SK-N-SH treated with all-trans-retinoic acid at 6 μM for 48 hours (cell line): ENCODE measurements at regions not wholly inside any gene's neighbourhood (a gene's known extent, or its start where the extent isn't known, plus 50 kb on each side); places are given as distances from the start of the nearest gene placed in this dataset.

Source experiments
- PATZ1 ChIP-seq: fragments of 250-450 bp; sonication (Bioruptor Pico); IDR thresholded peaks from 2 replicates; pipeline ENCODE4 v1.8.0; 2020; ENCODE audit warnings: mild to moderate bottlenecking, moderate library complexity, borderline replicate concordance
- PPARA ChIP-seq: fragments of 250-450 bp; sonication (Bioruptor Pico); IDR thresholded peaks from 2 replicates; pipeline ENCODE4 v1.5.0; 2020; ENCODE audit warnings: mild to moderate bottlenecking, borderline replicate concordance
- ZFP3 ChIP-seq: fragments of 250-450 bp; sonication (Bioruptor Pico); IDR thresholded peaks from 2 replicates; pipeline ENCODE4 v1.5.0; 2020; ENCODE audit warnings: mild to moderate bottlenecking, moderate library complexity

GRCh38 chr12:62135553-62136200, 124.5 kb upstream of the USP15 start:
- TF ChIP-seq PPARA (no peak), PATZ1 (CRISPR knock-in tag) (no peak), ZFP3 (CRISPR knock-in tag) (no peak)
